ENCODE measurements at regions not wholly inside any gene's neighbourhood (a gene's known extent, or its start where the extent isn't known, plus 50 kb on each side); places are given as distances from the start of the nearest gene placed in this dataset.
"Not testable (repeated sequence)": the region's sequence is repeated elsewhere in the genome, so short reads cannot be mapped to it uniquely, and the experiment has no call there.

- not testable (repeated sequence) for H3K27me3 ChIP-seq (ENCODE audit: control insufficient read depth in 5 of 5, insufficient read depth in 4 of 5, low read length in 5 of 5); H3K9ac ChIP-seq (ENCODE audit: low read length in 5 of 5); H3K4me1 ChIP-seq (ENCODE audit: control insufficient read depth in 5 of 5, insufficient read depth in 5 of 5, low read length in 5 of 5); H3K27ac ChIP-seq (ENCODE audit: low read depth, low read length); H3K4me3 ChIP-seq (ENCODE audit: low read depth in 1 of 5, low read length in 5 of 5); H3K36me3 ChIP-seq (ENCODE audit: control insufficient read depth in 5 of 5, insufficient read depth in 5 of 5, low read length in 5 of 5); H3K9me3 ChIP-seq (ENCODE audit: control insufficient read depth in 5 of 5, low read length in 5 of 5)
These were observed 151.4 kb upstream of the RGS17 start for GRCh38 chr6:153282456-153282855.

GRCh38 chr6:153275997-153276396 is 144.9 kb upstream of the RGS17 start:
- Histone ChIP-seq H3K36me3 (ENCODE audit: control insufficient read depth in 5 of 5, insufficient read depth in 5 of 5, low read length in 5 of 5) (no peaks in the 10 kb centered on the region), H3K27ac (ENCODE audit: low read depth, low read length) (no peak overlapping the region), H3K27me3 (ENCODE audit: control insufficient read depth in 5 of 5, insufficient read depth in 4 of 5, low read length in 5 of 5) (no peaks in the 10 kb centered on the region), H3K9ac (ENCODE audit: low read length in 5 of 5) (no peak overlapping the region), H3K4me1 (ENCODE audit: control insufficient read depth in 5 of 5, insufficient read depth in 5 of 5, low read length in 5 of 5) (no peaks in the 10 kb centered on the region), H3K4me3 (ENCODE audit: low read depth in 1 of 5, low read length in 5 of 5) (no peak overlapping the region), H3K9me3 (ENCODE audit: control insufficient read depth in 5 of 5, low read length in 5 of 5) (no peaks in the 10 kb centered on the region)

DNA sequence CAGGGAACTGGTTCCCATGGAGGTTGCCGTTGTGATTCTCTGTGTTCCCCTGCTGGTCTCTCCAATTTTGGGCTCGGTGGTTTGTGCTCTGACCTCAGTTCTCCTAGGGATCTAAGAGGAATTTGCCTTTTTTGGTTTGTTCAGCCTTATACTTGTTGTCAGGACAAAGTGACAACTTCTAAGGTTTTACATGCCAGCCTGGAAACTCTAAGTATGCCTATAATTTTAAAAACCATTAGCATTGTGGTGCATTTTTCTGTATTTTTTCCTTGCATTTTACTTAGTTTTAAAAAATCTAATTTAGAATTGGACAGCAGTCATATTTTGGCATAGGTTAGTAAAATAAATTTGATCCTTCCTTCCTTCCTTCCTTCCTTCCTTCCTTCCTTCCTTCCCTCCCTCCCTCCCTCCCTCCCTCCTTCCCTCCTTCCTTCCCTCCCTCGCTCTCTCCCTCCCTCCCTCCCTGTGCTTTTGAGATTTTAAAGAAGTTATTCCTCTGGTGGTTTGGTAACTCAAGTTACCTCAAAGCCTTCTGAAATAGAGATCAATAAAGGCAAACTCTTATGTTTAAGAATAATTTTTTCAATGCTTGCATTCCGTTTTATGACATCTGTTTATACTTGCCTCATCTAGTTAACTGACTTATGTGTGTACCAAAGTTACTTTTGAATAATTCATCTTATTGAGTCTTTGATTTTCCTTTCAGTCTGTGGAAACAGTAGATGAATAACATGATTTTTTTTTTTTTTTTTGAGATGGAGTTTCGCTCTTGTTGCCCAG is 141.3 kb upstream of the RGS17 start:
- H3K27me3 ChIP-seq (ENCODE audit: control insufficient read depth in 5 of 5, insufficient read depth in 4 of 5, low read length in 5 of 5), result no peaks in the 10 kb centered on the region
- H3K4me1 ChIP-seq (ENCODE audit: control insufficient read depth in 5 of 5, insufficient read depth in 5 of 5, low read length in 5 of 5), result no peaks in the 10 kb centered on the region
- H3K36me3 ChIP-seq (ENCODE audit: control insufficient read depth in 5 of 5, insufficient read depth in 5 of 5, low read length in 5 of 5), result no peaks in the 10 kb centered on the region
- H3K4me3 ChIP-seq (ENCODE audit: low read depth in 1 of 5, low read length in 5 of 5), result no peak overlapping the region
- no peak overlapping the region for H3K9ac ChIP-seq (ENCODE audit: low read length in 5 of 5)
- H3K27ac ChIP-seq (ENCODE audit: low read depth, low read length), result no peak overlapping the region
- H3K9me3 ChIP-seq (ENCODE audit: control insufficient read depth in 5 of 5, low read length in 5 of 5), result no peaks in the 10 kb centered on the region

- Histone ChIP-seq H3K27me3 (ENCODE audit: control insufficient read depth in 5 of 5, insufficient read depth in 4 of 5, low read length in 5 of 5) (no peaks in the 10 kb centered on the region), H3K36me3 (ENCODE audit: control insufficient read depth in 5 of 5, insufficient read depth in 5 of 5, low read length in 5 of 5) (no peaks in the 10 kb centered on the region), H3K27ac (ENCODE audit: low read depth, low read length) (no peak overlapping the region), H3K4me1 (ENCODE audit: control insufficient read depth in 5 of 5, insufficient read depth in 5 of 5, low read length in 5 of 5) (no peaks in the 10 kb centered on the region), H3K9ac (ENCODE audit: low read length in 5 of 5) (no peak overlapping the region), H3K4me3 (ENCODE audit: low read depth in 1 of 5, low read length in 5 of 5) (no peak overlapping the region), H3K9me3 (ENCODE audit: control insufficient read depth in 5 of 5, low read length in 5 of 5) (no peaks in the 10 kb centered on the region)
These were observed 132.4 kb upstream of the RGS17 start for GRCh38 chr6:153263489-153263888.

DNA sequence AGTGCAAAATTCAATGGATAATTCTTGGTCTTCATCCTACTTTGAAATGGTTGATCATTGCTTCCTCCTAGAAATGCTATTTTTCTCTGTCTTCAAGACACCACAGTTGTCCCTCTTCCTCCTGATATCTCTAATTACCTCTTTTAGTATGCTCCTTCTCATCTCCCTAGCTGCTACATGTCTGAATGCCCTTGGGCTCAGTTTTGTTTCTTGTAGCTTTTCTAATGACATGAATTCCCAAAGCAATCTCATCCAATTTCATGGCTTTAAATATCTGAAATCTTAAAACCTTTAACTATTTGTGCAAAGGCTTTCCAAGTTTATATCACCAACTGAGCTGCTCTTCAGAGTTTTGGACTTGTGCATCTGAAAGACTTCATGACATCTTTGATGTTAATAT is 120.2 kb upstream of the RGS17 start:
- no peaks in the 10 kb centered on the region for H3K4me1 ChIP-seq (ENCODE audit: control insufficient read depth in 5 of 5, insufficient read depth in 5 of 5, low read length in 5 of 5)
- H3K9ac ChIP-seq (ENCODE audit: low read length in 5 of 5), result no peak overlapping the region
- no peaks in the 10 kb centered on the region for H3K9me3 ChIP-seq (ENCODE audit: control insufficient read depth in 5 of 5, low read length in 5 of 5)
- H3K27me3 ChIP-seq (ENCODE audit: control insufficient read depth in 5 of 5, insufficient read depth in 4 of 5, low read length in 5 of 5), result no peaks in the 10 kb centered on the region
- no peak overlapping the region for H3K27ac ChIP-seq (ENCODE audit: low read depth, low read length)
- no peak overlapping the region for H3K4me3 ChIP-seq (ENCODE audit: low read depth in 1 of 5, low read length in 5 of 5)
- no peaks in the 10 kb centered on the region for H3K36me3 ChIP-seq (ENCODE audit: control insufficient read depth in 5 of 5, insufficient read depth in 5 of 5, low read length in 5 of 5)

DNA sequence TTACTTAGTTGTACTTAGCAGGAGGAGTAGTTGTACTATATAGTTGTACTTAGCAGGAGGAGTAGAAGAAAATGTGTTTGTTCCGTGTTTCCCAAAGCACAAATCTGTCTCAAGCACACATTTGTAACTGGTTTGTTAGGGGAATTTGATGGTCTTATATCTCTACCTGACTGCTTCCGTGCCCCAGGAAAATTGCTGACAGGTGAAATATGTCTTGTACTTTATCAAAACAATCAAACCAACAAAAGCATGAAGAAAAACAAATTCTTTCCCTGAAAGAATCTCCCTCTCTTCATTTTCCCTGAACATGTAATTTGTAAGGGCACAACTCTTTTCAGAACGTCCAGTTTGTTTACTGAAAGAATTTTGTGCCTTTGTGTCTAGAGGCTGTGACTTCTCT is 106.6 kb upstream of the RGS17 start:
- Histone ChIP-seq H3K36me3 (ENCODE audit: control insufficient read depth in 5 of 5, insufficient read depth in 5 of 5, low read length in 5 of 5) (no peaks in the 10 kb centered on the region), H3K9ac (ENCODE audit: low read length in 5 of 5) (no peak overlapping the region), H3K27me3 (ENCODE audit: control insufficient read depth in 5 of 5, insufficient read depth in 4 of 5, low read length in 5 of 5) (no peaks in the 10 kb centered on the region), H3K27ac (ENCODE audit: low read depth, low read length) (no peak overlapping the region), H3K4me3 (ENCODE audit: low read depth in 1 of 5, low read length in 5 of 5) (no peak overlapping the region), H3K9me3 (ENCODE audit: control insufficient read depth in 5 of 5, low read length in 5 of 5) (peaks cover 0 to 8% (median 1%) of the 10 kb centered on the region in 5 donors), H3K4me1 (ENCODE audit: control insufficient read depth in 5 of 5, insufficient read depth in 5 of 5, low read length in 5 of 5) (no peaks in the 10 kb centered on the region)

- no peak overlapping the region for H3K27ac ChIP-seq (ENCODE audit: low read depth, low read length)
- no peaks in the 10 kb centered on the region for H3K9me3 ChIP-seq (ENCODE audit: control insufficient read depth in 5 of 5, low read length in 5 of 5)
- H3K4me1 ChIP-seq (ENCODE audit: control insufficient read depth in 5 of 5, insufficient read depth in 5 of 5, low read length in 5 of 5), result no peaks in the 10 kb centered on the region
- no peaks in the 10 kb centered on the region for H3K27me3 ChIP-seq (ENCODE audit: control insufficient read depth in 5 of 5, insufficient read depth in 4 of 5, low read length in 5 of 5)
- no peak overlapping the region for H3K4me3 ChIP-seq (ENCODE audit: low read depth in 1 of 5, low read length in 5 of 5)
- H3K36me3 ChIP-seq (ENCODE audit: control insufficient read depth in 5 of 5, insufficient read depth in 5 of 5, low read length in 5 of 5), result no peaks in the 10 kb centered on the region
- H3K9ac ChIP-seq (ENCODE audit: low read length in 5 of 5), result no peak overlapping the region
These were observed 100.1 kb upstream of the RGS17 start for GRCh38 chr6:153231048-153231646.

DNA sequence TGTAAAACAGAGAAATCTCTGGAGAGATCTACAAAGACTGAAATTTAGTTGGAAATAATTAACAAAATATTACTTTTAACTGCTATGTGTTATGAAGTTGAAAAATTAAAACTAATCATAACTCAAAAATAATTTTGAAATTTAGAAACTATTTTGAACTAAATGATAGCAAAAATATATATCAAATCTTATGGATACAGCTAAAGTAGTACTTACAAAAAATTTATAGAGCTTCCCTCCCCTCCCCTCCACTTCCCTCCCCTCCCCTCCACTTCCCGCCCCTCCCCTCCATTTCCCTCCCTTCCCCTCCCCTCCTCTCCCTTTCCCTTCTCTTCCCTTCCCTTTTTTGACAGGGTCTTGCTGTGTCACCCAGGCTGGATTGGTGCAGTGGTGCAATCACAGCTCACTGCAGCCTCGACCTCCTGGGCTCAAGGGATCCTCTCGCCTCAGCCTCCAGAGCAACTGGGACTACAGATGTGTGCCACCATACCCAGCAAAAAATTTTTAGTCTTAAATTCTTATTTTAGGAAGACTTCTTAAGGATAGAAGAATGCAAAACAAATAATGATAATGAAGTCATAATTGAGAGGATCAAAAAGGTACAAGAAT is 87.2 kb upstream of the RGS17 start:
- Histone ChIP-seq H3K4me1 (ENCODE audit: control insufficient read depth in 5 of 5, insufficient read depth in 5 of 5, low read length in 5 of 5) (no peaks in the 10 kb centered on the region), H3K27ac (ENCODE audit: low read depth, low read length) (no peak overlapping the region), H3K27me3 (ENCODE audit: control insufficient read depth in 5 of 5, insufficient read depth in 4 of 5, low read length in 5 of 5) (no peaks in the 10 kb centered on the region), H3K36me3 (ENCODE audit: control insufficient read depth in 5 of 5, insufficient read depth in 5 of 5, low read length in 5 of 5) (no peaks in the 10 kb centered on the region), H3K4me3 (ENCODE audit: low read depth in 1 of 5, low read length in 5 of 5) (no peak overlapping the region), H3K9me3 (ENCODE audit: control insufficient read depth in 5 of 5, low read length in 5 of 5) (no peaks in the 10 kb centered on the region), H3K9ac (ENCODE audit: low read length in 5 of 5) (no peak overlapping the region)

GRCh38 chr6:153216789-153217188 is 85.7 kb upstream of the RGS17 start:
- Histone ChIP-seq H3K4me3 (ENCODE audit: low read depth in 1 of 5, low read length in 5 of 5) (no peak overlapping the region), H3K27me3 (ENCODE audit: control insufficient read depth in 5 of 5, insufficient read depth in 4 of 5, low read length in 5 of 5) (no peaks in the 10 kb centered on the region), H3K27ac (ENCODE audit: low read depth, low read length) (no peak overlapping the region), H3K4me1 (ENCODE audit: control insufficient read depth in 5 of 5, insufficient read depth in 5 of 5, low read length in 5 of 5) (no peaks in the 10 kb centered on the region), H3K9me3 (ENCODE audit: control insufficient read depth in 5 of 5, low read length in 5 of 5) (no peaks in the 10 kb centered on the region), H3K9ac (ENCODE audit: low read length in 5 of 5) (no peak overlapping the region), H3K36me3 (ENCODE audit: control insufficient read depth in 5 of 5, insufficient read depth in 5 of 5, low read length in 5 of 5) (no peaks in the 10 kb centered on the region)

- H3K4me3 ChIP-seq (ENCODE audit: low read depth in 1 of 5, low read length in 5 of 5), result no peak overlapping the region
- no peaks in the 10 kb centered on the region for H3K36me3 ChIP-seq (ENCODE audit: control insufficient read depth in 5 of 5, insufficient read depth in 5 of 5, low read length in 5 of 5)
- H3K4me1 ChIP-seq (ENCODE audit: control insufficient read depth in 5 of 5, insufficient read depth in 5 of 5, low read length in 5 of 5), result no peaks in the 10 kb centered on the region
- H3K27ac ChIP-seq (ENCODE audit: low read depth, low read length), result no peak overlapping the region
- H3K27me3 ChIP-seq (ENCODE audit: control insufficient read depth in 5 of 5, insufficient read depth in 4 of 5, low read length in 5 of 5), result no peaks in the 10 kb centered on the region
- no peaks in the 10 kb centered on the region for H3K9me3 ChIP-seq (ENCODE audit: control insufficient read depth in 5 of 5, low read length in 5 of 5)
- H3K9ac ChIP-seq (ENCODE audit: low read length in 5 of 5), result no peak overlapping the region
These were observed 84.2 kb upstream of the RGS17 start for GRCh38 chr6:153215242-153215641.

Measured in subcutaneous abdominal adipose tissue (tissue), 5 donors.